ENCODE measurements at regions not wholly inside any gene's neighbourhood (a gene's known extent, or its start where the extent isn't known, plus 50 kb on each side); places are given as distances from the start of the nearest gene placed in this dataset.
"Not testable (repeated sequence)": the region's sequence is repeated elsewhere in the genome, so short reads cannot be mapped to it uniquely, and the experiment has no call there.

DNA sequence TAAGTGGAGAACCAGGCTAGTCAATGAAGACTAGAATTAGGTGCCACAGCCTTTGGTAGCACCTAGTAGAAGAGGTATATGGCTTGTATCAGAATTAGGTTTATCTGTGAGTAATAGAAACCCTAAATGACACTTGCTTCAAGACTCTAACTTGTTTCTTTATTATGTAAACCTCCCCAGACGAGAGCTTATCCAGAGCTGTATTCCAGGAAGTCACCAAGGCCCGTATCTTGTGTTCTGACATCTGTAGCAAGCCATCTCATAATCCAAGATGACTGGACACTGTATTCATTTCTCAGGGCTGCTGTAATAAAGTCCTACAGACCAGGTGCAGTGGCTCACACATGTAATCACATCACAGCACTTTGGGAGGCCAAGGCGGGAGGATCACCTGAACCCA lies 56.7 kb upstream of the PPP1R12A start:
- no peak for DNase-seq (ENCODE audit: low spot score)

DNA sequence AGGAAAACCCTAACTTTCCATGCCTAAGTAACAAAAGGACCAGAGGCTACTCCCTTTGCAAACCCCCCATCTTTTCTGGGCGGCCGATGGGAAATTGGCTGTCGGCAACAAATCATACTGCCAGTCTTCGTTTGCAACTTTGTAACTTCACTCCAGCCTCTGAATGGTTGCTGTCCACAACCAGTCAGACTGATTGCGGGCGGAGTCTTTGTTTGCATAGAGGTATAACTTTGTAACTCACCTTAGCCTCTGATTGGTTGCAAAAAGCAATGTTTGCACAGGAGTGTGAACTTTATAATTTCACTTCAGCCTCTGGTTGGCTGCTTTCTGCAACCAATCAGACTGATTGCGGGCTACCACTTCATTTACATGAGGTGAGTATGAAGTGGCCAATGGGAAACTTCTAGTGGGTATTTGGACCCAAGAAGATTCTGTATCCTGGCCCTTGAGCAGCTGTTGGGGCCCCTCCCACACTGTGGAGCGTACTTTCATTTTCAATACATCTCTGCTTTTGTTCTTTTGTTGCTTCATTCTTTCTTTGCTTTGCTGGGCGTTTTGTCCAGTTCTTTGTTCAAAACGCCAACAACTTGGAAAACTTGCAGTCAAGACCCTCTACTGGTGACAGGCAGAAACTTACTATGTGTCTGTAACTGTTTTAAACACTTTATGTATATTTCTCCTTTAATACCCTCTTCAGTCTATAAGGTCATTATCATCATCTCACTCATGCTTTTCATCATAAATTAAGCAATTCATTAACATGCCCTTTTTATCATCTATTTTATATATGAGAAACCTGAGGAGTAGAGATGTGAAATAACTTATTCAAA lies 55.8 kb upstream of the PPP1R12A start:
- not testable (repeated sequence) for DNase-seq (ENCODE audit: low spot score)

DNA sequence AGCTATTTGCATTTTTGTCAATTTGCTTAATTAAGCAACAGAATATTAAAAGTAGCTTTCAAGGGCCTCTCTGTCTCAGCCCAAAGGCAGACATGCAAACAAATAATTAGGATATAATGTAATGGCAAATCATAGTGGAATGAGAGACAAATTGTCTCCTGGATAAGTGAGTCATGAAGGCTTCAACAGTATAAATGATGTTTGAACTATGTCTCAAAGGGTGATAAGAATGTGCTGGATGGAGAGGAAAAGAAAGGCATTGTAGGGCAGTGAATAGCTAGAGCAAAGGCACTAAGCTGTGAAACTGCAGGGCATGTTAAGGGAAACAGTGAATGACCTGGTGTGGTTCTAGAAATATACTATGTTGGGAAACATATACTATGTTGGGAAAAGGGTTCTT lies 53.5 kb upstream of the PPP1R12A start:
- DNase-seq (ENCODE audit: low spot score): no peak

DNA sequence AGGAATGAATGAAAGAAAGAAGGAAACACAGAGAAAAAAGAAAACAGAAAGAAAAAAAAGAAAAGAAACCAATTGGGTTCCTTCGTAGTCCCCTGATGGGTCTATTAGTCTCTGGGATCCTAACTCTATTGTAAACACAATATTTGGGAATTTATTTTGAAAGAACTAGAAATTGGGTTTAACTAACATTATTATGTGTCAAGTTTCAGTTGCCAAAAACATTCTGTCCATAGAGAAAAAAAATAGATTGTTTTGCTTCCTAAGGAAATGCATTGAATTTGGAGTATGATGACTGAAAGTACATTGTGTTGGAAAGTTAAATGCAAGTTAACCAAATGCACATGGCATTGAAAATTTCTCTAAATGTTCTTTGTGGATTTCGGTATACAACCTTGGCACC lies 52.8 kb upstream of the PPP1R12A start:
- no peak for DNase-seq (ENCODE audit: low spot score)
